ENCODE measurements at regions not wholly inside any gene's neighbourhood (a gene's known extent, or its start where the extent isn't known, plus 50 kb on each side); places are given as distances from the start of the nearest gene placed in this dataset.

DNA sequence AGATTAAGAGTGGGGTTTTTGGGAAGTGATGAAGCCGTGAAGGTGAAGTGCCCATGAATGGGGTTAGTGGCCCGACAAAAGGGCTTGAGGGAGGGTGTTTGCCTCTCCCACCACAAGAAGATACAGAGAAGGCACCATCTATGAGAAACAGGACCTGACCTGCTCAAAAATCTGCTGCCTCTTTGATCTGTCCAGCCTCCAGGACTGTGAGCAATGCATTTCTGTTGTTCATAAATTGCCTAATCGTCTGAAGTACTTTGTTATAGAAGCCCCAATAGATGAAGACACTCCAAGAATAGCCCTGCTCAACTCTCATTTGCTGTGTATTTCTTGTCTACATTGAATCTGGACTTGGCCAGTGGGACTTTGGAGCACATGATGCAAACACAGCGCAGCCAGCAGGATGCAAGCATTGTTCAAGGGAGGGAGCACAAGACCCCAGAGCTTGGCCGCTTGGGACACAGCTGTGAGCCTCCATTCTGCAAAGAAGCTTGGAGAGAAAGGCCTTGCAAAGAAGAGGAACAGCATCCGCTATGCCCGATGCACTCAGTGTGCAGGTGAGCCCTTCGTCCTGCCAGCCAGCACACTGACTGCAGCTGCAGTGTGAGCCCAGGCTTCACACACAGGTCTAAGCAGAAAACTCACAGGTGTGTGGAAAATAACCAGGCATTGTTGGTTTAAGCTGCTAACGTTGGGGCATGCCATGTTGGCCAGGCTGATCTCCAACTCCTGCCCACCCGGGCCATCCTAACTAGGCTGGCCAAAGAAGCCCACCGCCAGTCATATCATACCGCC, 73.2 kb upstream of the KLF6 start:
- Histone ChIP-seq H3K9me3 (replicated peaks; ENCODE audit: control insufficient read depth, insufficient read depth, low read length) (no peaks in the 10 kb centered on the region), H3K36me3 (ENCODE audit: control insufficient read depth in 2 of 2, extremely low read depth in 1 of 2, insufficient read depth in 2 of 2, low read length in 2 of 2) (no peaks in the 10 kb centered on the region), H3K4me3 (replicated peaks in 1 of 3; ENCODE audit: insufficient read depth in 1 of 3, low read depth in 1 of 3, low read length in 3 of 3) (no peak overlapping the region), H3K27ac (ENCODE audit: insufficient read depth, low read depth, low read length) (no peak overlapping the region), H3K9me1 (replicated peaks; ENCODE audit: control insufficient read depth, extremely low read depth, insufficient read depth, low read length) (no peaks in the 10 kb centered on the region), H4K20me1 (replicated peaks; ENCODE audit: control insufficient read depth, extremely low read depth, insufficient read depth, low read length) (no peaks in the 10 kb centered on the region), H3K4me2 (ENCODE audit: insufficient read depth, low read length) (no peak overlapping the region), H2AFZ (ENCODE audit: low read depth, low read length) (no peak overlapping the region), H3K4me1 (ENCODE audit: control insufficient read depth, extremely low read depth, insufficient read depth, low read length) (peaks cover 10% of the 10 kb centered on the region), H3K9ac (replicated peaks; ENCODE audit: extremely low read depth, insufficient read depth, low read length) (no peak overlapping the region), H3K27me3 (ENCODE audit: control insufficient read depth in 2 of 2, insufficient read depth in 2 of 2, low read length in 2 of 2) (no peaks in the 10 kb centered on the region), H3K79me2 (ENCODE audit: control insufficient read depth, insufficient read depth, low read length) (no peaks in the 10 kb centered on the region)
- dilution Hi-C loops (cut with MboI; ENCODE audit: extremely low pct_ligation_motif_present, low sequenced_read_pairs) (no loop called here), intact Hi-C loops (cut with micrococcal nuclease) (no loop called here)
- no peak for FAIRE-seq
- no peak for TF ChIP-seq GATA2 (IDR thresholded peaks at IDR 0.05; ENCODE audit: insufficient read depth, insufficient read length, low read depth, low read length)
- no peak for TF ChIP-seq MYC (IDR thresholded peaks at IDR 0.05; ENCODE audit: low read depth, low read length)
- no peak for TF ChIP-seq POLR2AphosphoS5 (IDR thresholded peaks at IDR 0.05; ENCODE audit: insufficient read depth, low read depth, low read length)
- TF ChIP-seq, protein P1, sequence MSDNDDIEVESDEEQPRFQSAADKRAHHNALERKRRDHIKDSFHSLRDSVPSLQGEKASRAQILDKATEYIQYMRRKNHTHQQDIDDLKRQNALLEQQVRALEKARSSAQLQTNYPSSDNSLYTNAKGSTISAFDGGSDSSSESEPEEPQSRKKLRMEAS (IDR thresholded peaks at IDR 0.05; ENCODE audit: insufficient read depth, insufficient read length) = no peak
- no peak for TF ChIP-seq POLR2A (IDR thresholded peaks at IDR 0.05; ENCODE audit: low read depth, low read length)
- no peak for TF ChIP-seq FOS (IDR thresholded peaks at IDR 0.05; ENCODE audit: borderline replicate concordance, insufficient read depth, low read length)
- TF ChIP-seq CTCF (IDR thresholded peaks at IDR 0.05; ENCODE audit: extremely low read depth in 1 of 2, insufficient read depth in 1 of 2, low read depth in 1 of 2, low read length in 2 of 2) = no peak
- TF ChIP-seq JUN (IDR thresholded peaks at IDR 0.05; ENCODE audit: borderline replicate concordance, insufficient read depth, insufficient read length, low read depth) = no peak
- no peak for TF ChIP-seq EZH2 (IDR thresholded peaks at IDR 0.05; ENCODE audit: borderline replicate concordance, low read depth, low read length, severe bottlenecking)
- no peak for DNase-seq (ENCODE audit: low read depth, low spot score)
- BruUV-seq (replicated peaks) = no TSS peak
- POLR2A ChIA-PET = no interaction called here
- CTCF ChIA-PET = no interaction called here
